ENCODE measurements at regions not wholly inside any gene's neighbourhood (a gene's known extent, or its start where the extent isn't known, plus 50 kb on each side); places are given as distances from the start of the nearest gene placed in this dataset.

DNA sequence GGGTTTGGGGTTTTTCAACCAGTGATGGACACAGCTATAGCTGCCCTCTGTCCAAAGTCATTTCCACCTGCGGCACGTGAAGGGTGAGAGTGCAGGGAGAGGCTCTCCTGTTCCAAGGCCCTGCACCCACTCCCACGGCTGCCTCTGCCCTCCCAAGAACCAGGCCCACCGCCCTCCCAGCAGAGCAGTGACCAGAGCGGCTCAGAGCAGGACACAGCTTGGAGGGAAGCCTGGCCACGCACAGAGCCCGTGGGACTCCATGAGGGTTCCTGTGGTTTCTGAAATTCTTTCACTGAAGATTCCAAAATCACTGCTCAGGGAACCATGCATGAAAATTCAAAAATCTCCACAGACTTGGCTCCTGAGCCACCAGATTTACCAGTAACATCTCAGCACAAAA is 67.3 kb upstream of the SALL3 start:
- no peak for DNase-seq (ENCODE audit: low read depth)

DNA sequence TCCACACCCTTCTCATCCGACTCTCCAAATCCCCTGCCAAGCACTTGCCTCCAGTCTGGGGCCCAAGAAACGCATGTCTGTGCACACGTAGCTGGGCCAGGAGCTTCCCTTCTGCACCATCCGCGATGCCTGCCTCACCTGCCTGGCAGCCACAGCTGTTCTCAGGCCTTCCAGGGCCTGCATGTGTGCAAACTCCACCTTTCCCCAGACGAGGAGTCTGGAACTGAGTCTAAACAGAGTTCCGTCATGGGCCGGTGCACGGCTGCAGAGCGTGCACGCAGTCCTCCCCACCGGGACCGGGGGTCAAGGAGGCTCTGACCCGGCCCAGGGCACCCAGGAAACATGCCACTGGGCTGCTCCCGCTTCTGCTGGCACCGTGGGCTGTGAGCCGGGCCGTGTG is 66.8 kb upstream of the SALL3 start:
- no peak for DNase-seq (ENCODE audit: low read depth)

DNA sequence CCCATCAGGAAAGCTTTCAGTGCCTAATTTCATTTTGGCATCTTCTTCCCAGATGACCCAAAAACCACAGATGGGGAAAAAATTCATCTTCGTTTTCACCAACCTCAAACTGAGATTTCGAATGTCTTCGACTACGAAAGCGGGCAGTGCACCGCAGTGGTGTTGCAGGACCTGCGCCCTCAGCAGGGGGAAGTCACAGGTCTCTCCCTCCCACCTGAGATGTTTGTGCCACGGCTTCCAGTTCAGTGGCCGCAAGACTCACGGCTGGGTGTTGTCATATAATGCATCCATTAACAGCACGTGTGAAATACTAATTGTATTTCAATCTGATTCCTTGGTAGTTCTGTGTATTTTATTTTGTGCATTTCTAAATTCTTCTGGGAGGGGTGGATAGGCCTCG is 66.2 kb upstream of the SALL3 start:
- no peak for DNase-seq (ENCODE audit: low read depth)

DNA sequence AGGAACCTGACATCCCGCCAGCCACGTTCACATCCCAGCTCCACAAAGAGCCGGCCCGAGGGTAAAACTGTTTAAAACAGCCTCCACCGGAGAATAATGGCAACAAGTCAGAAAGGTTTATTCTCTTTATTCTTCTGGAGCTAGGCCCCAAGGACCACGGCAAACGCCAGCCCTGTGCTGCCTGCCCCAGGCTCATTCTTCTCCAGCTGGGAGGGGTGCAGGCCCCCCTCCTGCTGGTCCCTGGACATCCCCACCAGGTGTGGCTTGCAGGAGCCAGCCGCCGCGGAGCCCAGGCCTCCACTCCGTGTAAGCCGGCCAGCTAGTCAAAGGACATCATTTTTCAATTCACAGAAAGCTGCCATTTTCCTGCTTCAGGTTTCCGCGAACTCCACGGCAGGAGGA is 65.8 kb upstream of the SALL3 start:
- DNase-seq (ENCODE audit: low read depth) = no peak

DNA sequence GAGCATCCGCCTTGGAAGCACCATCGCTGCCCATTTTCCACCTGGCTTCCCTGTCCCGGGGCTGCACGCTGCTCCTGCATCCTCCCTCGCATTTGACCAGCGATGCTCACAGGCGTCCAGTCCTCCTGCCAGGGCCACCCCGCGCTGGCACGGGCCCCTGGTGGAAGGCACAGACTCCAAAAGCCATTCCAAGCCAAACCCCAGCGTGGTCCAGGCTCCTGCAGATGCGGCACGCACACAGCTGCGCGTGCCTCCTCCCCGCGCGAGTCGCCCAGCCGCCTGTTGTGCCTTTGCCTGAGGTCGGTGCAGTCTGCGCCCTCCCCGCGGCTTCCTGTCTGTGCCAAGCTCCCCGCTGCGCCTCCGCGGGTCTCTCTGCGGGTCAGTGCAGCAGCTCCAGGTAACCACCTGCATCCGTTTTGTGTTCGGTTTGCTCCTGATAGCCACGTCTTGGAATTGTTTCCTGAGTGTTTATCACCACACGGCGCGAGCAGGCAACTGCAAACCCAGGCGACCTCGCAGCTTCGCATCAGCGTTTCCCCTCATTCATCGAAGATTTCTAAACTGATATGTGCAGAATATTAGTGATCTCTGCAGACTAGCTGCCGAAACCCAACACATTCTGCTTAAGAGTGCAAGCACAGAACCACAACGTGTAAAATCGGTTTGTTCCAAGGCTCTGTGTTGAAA is 65.2 kb upstream of the SALL3 start:
- DNase-seq (ENCODE audit: low read depth) = no peak

DNA sequence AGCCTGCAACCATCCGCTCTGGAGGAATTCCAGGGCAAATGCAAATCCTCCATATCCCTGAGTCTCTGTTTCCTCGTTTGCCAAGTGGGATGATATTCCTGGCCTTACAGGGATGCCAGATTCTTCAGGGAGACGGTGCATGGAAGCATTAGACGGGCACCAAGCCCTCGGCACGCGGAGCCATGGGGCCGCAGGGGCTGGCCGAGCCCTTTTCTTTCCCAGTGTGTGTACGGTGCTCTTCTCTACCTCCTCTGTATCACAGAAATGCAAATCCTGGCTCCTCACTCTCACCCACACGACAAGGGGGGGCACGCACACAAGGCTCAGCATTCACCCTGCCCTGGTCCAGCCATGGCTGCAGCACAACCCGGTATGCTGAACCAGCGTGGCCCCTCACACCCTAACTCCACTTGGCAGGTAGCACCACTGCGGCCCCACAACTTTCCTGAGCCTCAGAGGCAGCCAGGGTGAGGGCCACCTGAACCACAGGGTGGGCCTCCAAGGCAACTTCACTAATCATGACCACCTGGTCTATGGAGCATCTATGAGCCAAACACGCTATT is 64.1 kb upstream of the SALL3 start:
- DNase-seq (ENCODE audit: low read depth) = no peak

DNA sequence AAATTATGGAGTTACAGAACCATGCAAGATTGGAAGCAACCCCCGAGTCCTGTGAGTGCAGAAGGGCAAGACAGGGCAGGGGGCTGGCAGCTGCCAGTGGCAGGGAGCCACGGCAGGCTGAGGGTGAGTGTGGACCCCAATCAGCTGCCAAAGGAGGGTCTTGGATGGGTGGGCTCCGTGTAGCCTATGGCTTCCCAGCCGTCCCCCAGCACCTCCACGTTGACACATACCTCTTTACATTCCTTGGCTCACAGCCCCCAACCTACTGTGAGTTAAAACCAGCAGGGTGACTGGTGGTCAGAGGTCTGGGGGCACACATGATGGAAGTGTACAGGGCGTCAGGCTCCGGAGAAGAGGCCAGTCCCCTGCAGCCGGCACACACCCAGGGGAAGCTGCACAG is 60.9 kb upstream of the SALL3 start:
- DNase-seq (ENCODE audit: low read depth) = no peak

DNA sequence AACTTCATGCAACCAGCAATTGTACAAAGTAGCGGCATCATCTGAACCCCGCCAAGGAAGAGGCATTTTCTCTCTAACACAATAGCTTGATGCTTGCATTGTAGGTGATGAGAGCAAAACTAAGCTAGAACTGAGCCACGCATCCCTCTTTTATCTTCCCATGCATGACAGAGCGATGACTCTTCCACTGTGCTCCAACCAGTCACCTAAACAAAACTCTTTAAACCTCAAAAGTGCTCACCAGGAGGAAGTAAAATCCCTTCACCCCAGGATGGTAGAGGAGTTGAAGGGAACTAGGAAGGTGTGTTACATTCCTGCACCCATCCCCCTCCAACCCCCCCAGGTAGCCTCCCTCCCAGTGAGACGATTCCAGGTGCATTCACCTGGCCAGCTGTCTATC is 59.7 kb upstream of the SALL3 start:
- DNase-seq (ENCODE audit: low read depth) = no peak

DNA sequence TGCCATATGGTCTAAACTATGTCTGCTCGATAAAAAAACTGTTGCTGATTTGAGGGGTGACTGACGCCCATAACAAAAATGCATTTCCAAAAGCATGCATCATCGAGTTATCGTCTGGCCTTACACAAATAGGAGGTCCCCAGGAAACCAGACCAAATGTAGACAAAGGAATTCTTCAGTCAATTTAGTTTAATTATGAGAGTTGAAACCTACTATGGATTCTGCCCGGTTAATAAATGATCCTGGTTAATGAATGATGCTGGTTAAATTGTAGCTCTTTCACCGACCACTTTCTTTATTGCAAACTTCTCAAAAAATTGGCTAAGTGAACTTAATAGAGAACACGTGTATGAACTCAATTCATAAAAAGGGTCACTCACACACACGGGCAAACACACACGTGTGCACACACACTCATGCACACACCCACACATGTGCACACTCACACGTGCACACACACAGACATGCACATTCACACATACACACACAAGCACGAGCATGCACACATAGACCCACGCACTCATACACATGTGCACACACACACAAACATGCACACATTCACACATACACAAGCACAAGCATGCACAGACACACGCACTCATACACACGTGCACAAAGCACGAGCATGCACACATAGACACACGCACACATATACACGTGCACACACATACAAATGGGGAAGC is 59.0 kb upstream of the SALL3 start:
- no peak for DNase-seq (ENCODE audit: low read depth)

DNA sequence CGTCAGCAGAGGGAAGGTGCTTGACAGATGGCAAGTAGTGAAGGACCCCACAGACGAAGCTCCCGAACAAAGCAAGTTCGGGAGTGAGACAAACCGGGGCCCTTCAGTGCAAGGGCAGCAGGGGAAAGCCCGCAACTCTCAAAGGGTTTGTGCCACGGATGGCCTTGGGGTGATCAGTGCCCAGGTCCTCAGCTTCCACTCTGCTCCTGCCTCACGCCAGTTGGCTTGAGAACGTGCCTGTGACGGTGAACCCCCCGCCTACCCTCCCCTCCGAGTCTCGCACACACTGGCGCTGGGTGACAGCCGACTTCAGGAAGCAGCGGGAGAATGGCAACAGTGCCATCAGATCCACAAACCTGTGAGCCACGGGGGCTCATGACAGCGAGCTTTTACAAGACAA is 56.8 kb upstream of the SALL3 start:
- DNase-seq (ENCODE audit: low read depth) = no peak

DNA sequence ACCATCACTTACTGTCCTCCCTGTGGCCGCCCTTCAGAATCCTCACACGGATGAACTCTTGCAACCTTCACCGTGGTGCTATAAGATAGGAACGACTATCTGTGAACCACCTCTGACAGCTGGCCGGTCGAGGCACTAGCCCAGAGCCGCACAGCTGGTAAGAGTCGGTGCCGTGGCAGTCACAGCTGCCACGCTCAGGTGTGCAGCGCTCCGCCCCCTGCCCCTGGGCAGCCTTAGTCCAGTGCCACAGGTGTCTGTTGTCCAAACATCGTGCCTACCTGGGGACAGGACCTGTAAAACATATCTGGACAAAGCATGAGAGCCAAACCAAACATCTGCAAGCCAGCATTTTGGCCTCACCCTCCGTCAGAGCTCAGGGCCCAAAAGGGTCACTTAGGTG is 55.3 kb upstream of the SALL3 start:
- DNase-seq (ENCODE audit: low read depth) = no peak

DNA sequence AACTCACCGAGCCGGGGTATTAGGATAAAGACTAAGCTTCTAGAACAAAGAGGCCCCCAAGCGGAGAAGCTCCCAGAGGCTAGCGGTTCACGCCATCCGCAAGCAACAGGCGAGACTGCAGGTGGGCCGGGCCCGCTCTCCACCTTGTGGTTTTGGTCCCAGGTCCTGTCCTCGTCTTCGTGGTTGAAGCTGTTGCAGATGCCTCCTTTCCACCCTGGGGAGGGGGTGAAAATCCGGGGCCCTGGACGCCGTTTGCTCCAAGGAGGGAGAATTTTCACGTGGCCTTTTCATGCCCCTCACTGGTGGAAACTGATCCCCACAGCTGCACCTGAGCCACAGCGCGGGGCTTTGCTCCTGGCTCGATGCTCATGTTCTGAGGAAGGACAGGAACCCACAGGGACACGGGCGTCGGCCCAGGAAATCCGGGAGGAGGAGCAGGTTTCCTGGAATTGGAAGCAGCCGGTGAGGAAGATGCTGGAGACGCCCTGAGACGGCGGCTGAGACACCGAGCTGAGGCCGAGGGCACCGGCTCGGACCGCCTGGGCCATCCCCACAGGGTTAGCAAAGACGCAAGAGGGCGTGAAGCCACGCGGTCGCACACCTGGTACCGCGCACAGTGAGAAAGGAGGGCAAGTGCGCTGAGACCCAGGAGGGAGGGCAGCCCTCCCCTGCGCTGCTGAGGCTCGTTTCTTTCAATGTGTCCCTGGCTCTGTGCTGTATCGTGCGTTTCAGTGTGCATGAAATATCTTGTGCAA is 54.7 kb upstream of the SALL3 start:
- no peak for DNase-seq (ENCODE audit: low read depth)

DNA sequence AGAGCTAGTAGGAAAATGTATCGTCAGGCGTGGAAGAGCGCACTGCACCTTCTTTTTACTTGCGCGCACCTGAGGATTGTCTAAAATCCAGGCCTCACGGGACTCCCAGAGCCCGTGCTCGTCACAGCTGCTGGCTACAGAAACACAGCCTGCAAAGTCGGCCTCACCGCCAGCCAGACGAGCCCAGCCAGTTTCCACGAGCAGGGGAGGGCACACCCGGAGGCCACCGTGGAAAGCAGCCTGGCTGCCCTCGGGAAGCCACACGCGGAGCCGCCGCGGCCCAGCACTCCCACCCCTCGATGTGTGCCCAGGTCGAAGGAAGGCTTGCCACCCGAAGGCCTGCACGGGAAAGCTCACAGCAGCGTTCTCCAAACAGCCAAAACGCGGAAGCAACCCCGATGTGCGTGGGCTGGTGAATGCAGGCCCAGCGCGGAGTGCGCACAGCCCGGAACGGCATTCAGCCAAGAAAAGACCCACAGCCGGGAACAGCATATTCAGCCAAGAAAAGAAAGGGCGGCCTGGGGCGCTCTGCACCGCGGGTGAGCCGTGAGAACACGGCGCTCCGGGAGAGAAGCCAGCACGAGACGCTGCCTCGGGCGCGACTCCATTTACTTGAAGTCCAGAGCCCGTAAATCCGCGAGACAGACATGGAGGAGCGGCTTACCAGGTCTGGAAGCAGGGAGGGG is 53.9 kb upstream of the SALL3 start:
- DNase-seq (ENCODE audit: low read depth) = no peak

DNA sequence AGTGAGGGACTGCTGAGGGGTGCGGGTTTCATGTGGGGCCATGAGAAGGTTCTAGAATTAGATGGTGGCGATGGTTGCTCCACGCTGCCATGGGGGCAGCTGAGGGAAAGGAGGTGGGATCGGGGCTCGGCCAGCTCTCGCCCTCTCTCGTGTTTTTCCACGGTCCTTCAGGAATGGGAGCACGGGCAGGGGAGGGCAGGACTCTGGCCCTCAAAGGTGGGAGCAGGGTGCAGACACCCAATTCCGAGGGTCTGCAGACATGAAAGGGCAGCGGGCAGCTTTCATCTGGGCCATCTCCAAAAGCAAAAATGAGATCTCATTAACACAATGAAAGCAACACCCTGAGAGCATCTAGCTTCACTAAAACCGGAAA is 53.4 kb upstream of the SALL3 start:
- DNase-seq (ENCODE audit: low read depth) = no peak

DNA sequence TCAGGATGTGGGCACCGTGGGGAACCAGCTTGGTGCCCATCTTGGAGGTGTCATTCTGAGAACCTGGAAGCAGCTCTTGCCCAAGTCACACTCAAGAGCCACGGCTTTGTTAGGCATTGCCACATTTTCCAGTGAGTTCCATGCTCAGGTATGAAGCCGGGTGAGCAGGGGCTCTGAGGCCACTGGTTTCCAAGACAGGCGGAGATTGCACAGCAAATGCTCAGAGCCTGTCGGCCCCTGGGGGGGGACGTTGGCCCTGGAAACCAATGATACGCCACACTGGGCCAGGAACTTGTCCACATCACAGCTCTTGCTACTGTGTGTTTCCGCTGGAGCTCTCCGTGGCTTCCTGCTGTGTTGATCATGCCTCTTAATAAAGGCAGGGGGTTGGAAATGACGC is 52.5 kb upstream of the SALL3 start:
- no peak for DNase-seq (ENCODE audit: low read depth)

DNA sequence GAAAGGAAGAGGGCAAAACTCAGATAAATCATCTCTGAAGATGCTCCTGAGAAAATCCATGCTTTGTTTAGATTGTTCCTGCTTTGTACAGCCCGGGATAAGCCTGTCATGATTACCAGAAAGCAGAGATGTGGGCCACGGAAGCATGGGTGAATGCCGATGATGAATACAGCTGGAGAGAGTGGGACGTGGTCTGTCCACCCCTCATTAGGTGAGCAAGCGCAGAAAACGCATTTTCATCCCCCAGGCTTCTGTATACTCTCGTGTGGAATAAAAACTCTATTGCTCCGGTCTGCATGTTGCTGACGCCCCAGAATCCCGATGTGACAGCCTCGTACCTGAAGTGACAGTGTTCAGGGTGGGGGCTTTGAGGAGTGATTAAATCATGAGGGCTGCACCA is 52.0 kb upstream of the SALL3 start:
- no peak for DNase-seq (ENCODE audit: low read depth)

DNA sequence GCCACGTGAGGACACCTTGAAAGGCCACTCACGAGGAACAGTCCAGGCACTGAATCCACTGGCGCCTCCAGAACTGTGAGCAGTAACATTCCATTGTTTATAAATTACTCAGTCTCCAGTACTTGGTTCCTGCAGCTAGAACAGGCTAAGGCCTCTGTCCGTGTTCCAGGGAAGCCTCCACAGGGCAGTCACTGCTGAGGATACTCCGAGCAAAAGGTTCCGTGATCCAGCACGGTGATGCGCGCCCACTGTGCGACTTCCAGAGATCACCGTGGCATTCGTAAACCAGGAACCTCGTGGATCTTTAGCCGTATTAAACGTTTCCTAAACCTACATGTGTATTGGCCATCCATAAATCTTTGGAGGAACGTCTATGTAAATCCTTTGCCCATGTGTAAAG is 51.5 kb upstream of the SALL3 start:
- no peak for DNase-seq (ENCODE audit: low read depth)

DNA sequence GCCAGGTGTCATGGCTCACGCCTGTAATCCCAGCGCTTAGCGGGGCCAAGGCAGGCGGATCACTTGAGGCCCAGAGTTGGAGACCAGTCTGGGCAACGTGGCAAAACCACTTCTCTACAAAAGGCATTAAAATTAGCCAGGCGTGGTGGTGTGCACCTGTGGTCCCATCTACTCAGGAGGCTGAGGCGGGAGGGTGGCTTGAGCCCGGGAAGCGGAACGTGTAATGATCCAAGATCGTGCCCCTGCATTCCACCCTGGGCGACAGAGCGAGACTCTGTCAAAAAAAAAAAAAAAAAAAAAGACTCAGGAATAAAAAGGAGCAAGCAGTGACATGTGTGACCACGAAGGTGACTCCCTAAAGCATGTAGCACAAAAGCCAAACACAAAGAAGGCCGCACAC is 50.1 kb upstream of the SALL3 start:
- DNase-seq (ENCODE audit: low read depth) = no peak

Data from HT1080 (cell line).